Tibial nerve (tissue), 4 donors: ENCODE measurements at regions not wholly inside any gene's neighbourhood (a gene's known extent, or its start where the extent isn't known, plus 50 kb on each side); places are given as distances from the start of the nearest gene placed in this dataset.
"Not testable (repeated sequence)": the region's sequence is repeated elsewhere in the genome, so short reads cannot be mapped to it uniquely, and the experiment has no call there.

Source experiments
- DNase-seq, 2 donors: peaks; one replicate each; pipeline ENCODE4 v3.0.0-alpha.2; 2019; ENCODE audit warnings: low spot score in 2 of 2
- H3K27ac ChIP-seq, 4 donors: fragments of 200-600 bp; sonication (generic) in 3 of 4; one replicate each; pipeline ENCODE4 v1.5.1; 2017 to 2019; ENCODE audit warnings: mild to moderate bottlenecking in 1 of 4
- H3K27me3 ChIP-seq, 2 donors: fragments of 200-600 bp; sonication (generic) in 1 of 2; one replicate each; pipeline versions ENCODE4 v1.5.1 to v1.6.0; 2017 to 2019
- H3K36me3 ChIP-seq, 3 donors: fragments of 200-600 bp; sonication (generic); one replicate each; pipeline ENCODE4 v1.5.1; 2018 to 2019
- H3K4me1 ChIP-seq, 4 donors: fragments of 200-600 bp; sonication (generic) in 3 of 4; one replicate each; pipeline ENCODE4 v1.5.1; 2017 to 2019
- H3K4me3 ChIP-seq, 4 donors: fragments of 200-600 bp; sonication (generic) in 3 of 4; one replicate each; pipeline ENCODE4 v1.5.1; 2017 to 2019; ENCODE audit warnings: mild to moderate bottlenecking in 1 of 4, moderate library complexity in 1 of 4
- H3K9me3 ChIP-seq, 4 donors: fragments of 200-600 bp; sonication (generic) in 3 of 4; one replicate each; pipeline ENCODE4 v1.5.1; 2017 to 2019
- EP300 ChIP-seq, 2 donors: sonication (generic); formaldehyde crosslinking; IDR thresholded peaks; one replicate each; pipeline ENCODE4 v1.6.1; 2017; ENCODE audit warnings: antibody characterized with exemption in 2 of 2, mild to moderate bottlenecking in 1 of 2
- POLR2A ChIP-seq, 2 donors: fragments of 450-650 bp; IDR thresholded peaks; one replicate each; pipeline ENCODE4 v1.6.1; 2017; ENCODE audit warnings: antibody characterized with exemption in 2 of 2, mild to moderate bottlenecking in 2 of 2, moderate library complexity in 2 of 2
- WGBS, 2 donors: methylation state at CpG; one replicate each; pipeline ENCODE4 v1.1.5; 2018; 5-methylcytosine and 5-hydroxymethylcytosine counted together
- TF ChIP-seq, protein P1 (sequence below), 5 experiments: fragments of 200-600 bp in 3 of 5; fragments of 450-650 bp in 2 of 5; sonication (generic) in 3 of 5; IDR thresholded peaks; one replicate each; pipeline ENCODE4 v1.5.1; 2016 to 2019; ENCODE audit warnings: antibody characterized with exemption in 5 of 5, mild to moderate bottlenecking in 3 of 5, moderate library complexity in 2 of 5

DNA sequence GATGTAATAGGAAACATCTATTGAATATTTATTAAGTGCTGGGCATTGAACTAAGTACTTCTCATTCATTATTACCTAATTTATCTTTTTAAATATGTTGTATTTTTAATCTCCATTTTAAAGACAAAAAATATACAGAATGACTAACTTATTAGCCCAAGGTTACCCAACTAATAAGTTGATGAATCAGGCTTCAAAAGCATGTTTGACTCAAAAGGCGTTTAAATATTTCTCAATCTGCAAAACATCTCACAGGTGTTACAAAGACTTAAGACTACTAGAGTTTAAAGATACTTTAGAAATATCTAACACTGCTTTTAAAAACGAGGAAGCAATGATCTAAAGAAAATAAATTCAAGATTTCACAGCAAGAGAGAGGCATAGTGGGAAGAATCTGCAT, 457.4 kb upstream of the DCN start:
- no peaks in the 10 kb centered on the region for H3K4me1 ChIP-seq
- WGBS, 2 donors = 81% methylated on average over 2 of the region's 2 CpGs
- no peaks in the 10 kb centered on the region for H3K27me3 ChIP-seq
- no peaks in the 10 kb centered on the region for H3K36me3 ChIP-seq
- no peaks in the 10 kb centered on the region for H3K9me3 ChIP-seq
- H3K4me3 ChIP-seq = no peak overlapping the region
- no peak for DNase-seq
- no peak for TF ChIP-seq EP300 (IDR thresholded peaks at IDR 0.05)
- no peak for TF ChIP-seq POLR2A (IDR thresholded peaks at IDR 0.05)
- TF ChIP-seq, protein P1, sequence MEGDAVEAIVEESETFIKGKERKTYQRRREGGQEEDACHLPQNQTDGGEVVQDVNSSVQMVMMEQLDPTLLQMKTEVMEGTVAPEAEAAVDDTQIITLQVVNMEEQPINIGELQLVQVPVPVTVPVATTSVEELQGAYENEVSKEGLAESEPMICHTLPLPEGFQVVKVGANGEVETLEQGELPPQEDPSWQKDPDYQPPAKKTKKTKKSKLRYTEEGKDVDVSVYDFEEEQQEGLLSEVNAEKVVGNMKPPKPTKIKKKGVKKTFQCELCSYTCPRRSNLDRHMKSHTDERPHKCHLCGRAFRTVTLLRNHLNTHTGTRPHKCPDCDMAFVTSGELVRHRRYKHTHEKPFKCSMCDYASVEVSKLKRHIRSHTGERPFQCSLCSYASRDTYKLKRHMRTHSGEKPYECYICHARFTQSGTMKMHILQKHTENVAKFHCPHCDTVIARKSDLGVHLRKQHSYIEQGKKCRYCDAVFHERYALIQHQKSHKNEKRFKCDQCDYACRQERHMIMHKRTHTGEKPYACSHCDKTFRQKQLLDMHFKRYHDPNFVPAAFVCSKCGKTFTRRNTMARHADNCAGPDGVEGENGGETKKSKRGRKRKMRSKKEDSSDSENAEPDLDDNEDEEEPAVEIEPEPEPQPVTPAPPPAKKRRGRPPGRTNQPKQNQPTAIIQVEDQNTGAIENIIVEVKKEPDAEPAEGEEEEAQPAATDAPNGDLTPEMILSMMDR (IDR thresholded peaks at IDR 0.05) = no peak
- H3K27ac ChIP-seq = no peak overlapping the region

DNA sequence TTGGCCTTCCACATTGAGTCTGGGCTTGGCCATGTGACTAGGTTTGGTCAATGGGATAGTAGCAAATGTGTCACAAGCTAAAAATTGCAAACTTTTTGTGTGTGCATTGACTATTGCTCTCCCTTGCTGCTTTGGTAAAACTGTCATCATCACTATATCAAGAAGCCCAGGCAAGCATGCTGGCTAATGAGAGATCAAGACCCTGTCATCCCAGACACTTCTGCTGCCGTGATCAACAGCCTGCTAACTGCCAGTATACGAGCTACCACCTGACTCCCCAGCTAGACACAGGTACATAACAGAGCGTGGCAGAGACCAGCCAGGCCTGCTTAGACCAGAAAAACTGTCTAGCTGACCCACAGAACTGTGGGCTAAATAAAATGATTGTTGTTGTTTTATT, 456.7 kb upstream of the DCN start:
- no peak for TF ChIP-seq POLR2A (IDR thresholded peaks at IDR 0.05)
- no peak for TF ChIP-seq EP300 (IDR thresholded peaks at IDR 0.05)
- TF ChIP-seq, protein P1 (IDR thresholded peaks at IDR 0.05) = no peak
- H3K36me3 ChIP-seq = no peaks in the 10 kb centered on the region
- no peak for DNase-seq
- WGBS, 2 donors = 83 to 84% methylated on average over 3 of the region's 3 CpGs
- no peak overlapping the region for H3K4me3 ChIP-seq
- H3K27me3 ChIP-seq = no peaks in the 10 kb centered on the region
- no peaks in the 10 kb centered on the region for H3K4me1 ChIP-seq
- no peaks in the 10 kb centered on the region for H3K9me3 ChIP-seq
- no peak overlapping the region for H3K27ac ChIP-seq

DNA sequence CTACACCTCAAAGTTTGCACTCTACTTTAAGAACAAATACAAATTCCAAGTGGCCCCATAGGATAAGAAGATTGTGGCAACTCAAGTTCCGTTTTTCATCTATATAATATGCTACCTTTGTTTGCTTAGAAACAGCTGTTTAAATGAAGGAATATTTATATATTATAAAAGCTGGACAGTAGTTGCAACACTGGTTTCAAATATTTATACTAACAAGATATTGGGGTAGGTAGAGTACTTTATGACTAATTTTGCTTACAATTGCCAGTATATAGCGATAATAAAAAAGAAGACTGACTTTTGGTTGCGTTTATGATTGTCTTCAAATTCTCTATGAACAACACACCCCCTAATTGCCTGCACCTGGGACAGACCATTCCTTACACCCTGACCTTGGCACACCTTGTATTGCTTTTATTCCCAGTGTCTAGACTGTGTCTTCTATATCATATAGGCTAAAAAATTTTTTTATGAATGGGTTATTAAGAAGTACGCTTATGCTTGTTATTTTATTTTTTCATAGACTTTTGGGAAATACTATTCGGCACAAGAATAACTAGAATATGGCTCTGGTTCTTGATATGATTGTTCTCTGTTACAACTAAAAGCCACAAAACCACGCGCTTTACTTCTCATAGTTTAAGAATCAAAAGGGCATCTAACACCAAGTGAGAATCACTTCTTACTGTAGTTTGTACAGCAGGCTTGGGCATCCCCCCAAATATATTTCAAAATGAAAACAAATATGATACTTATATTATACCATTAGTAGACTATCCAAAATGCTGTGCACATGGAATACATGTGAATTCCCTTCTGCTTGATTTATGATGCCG, 455.4 kb upstream of the DCN start:
- no peak overlapping the region for H3K4me3 ChIP-seq
- no peak overlapping the region for H3K27ac ChIP-seq
- H3K4me1 ChIP-seq = no peaks in the 10 kb centered on the region
- H3K36me3 ChIP-seq = no peaks in the 10 kb centered on the region
- no peaks in the 10 kb centered on the region for H3K27me3 ChIP-seq
- DNase-seq = no peak
- peaks cover 0 to 5% (median 0%) of the 10 kb centered on the region in 4 donors for H3K9me3 ChIP-seq
- TF ChIP-seq, protein P1 (IDR thresholded peaks at IDR 0.05) = no peak
- TF ChIP-seq EP300 (IDR thresholded peaks at IDR 0.05) (no peak), POLR2A (IDR thresholded peaks at IDR 0.05) (no peak)
- 84 to 92% methylated on average over 8 of the region's 8 CpGs for WGBS, 2 donors

DNA sequence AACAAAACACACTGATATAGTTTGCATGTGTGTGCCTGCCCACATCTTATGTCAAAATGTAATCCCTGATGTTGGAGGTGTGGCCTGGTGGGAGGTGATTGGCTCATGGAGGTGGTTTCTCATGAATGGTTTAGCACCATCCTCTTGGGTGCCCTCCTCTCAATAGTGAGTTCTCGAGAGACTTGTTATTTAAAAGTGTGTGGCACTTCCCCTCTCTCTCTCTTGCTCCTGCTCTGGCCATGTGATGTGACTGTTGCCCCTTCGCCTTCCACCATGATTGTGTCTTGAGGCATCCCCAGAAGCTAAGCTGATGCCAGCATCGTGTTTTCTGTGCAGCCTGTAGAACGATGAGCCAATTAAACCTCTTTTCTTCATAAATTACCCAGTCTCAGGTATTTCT, 454.1 kb upstream of the DCN start:
- no peak for DNase-seq
- Histone ChIP-seq H3K4me3 (no peak overlapping the region), H3K9me3 (peaks cover 0 to 7% (median 0%) of the 10 kb centered on the region in 4 donors), H3K27me3 (no peaks in the 10 kb centered on the region), H3K4me1 (no peaks in the 10 kb centered on the region), H3K27ac (no peak overlapping the region), H3K36me3 (no peaks in the 10 kb centered on the region)
- 83 to 84% methylated on average over 4 of the region's 4 CpGs for WGBS, 2 donors
- TF ChIP-seq POLR2A (IDR thresholded peaks at IDR 0.05) (no peak), EP300 (IDR thresholded peaks at IDR 0.05) (no peak)
- TF ChIP-seq, protein P1 (IDR thresholded peaks at IDR 0.05) = no peak

DNA sequence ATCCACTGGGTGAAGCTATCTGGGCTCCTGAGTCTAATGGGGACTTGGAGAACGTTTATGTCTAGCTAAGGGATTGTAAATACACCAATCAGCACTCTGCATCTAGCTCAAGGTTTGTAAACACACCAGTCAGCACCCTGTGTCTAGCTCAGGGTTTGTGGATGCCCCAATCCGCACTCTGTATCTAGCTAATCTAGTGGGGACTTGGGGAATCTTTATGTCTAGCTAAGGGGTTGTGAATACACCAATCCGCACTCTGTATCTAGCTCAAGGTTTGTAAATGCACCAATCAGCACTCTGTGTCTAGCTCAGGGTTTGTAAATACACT, 451.7 kb upstream of the DCN start:
- WGBS, 2 donors = 85 to 87% methylated on average over 3 of the region's 3 CpGs
- not testable (repeated sequence) for H3K27me3 ChIP-seq, H3K9me3 ChIP-seq, H3K27ac ChIP-seq, DNase-seq, H3K4me1 ChIP-seq, H3K4me3 ChIP-seq, H3K36me3 ChIP-seq
